ENCODE measurements at regions not wholly inside any gene's neighbourhood (a gene's known extent, or its start where the extent isn't known, plus 50 kb on each side); places are given as distances from the start of the nearest gene placed in this dataset.

DNA sequence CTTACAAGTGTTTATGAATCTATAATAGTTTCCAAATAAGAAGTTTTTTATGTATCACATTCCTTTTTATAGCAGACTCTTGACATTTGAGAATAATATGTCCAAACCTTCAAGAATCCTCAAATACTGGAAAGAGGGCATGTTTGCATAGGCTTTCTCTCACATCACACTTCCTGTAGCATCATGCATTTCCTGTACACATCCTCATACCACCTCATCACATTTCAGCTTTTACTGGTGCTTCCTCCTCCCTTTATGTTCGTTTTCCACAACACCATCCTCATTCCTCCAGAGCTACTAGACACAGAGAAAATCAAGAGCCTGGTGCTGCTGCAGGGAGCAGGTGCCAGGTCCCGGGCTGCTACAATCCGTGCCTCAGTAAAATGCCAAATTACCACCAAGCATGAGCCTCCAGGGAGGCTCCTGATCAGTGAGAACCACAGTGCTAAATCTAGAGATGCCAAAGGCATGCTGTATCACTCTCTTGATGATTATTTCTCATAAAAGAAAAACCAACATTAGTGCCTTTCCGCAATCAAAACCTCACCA is 137.7 kb upstream of the CYP1B1 start:
- intact Hi-C loops (cut with DNase I), result no loop called here
- no peak for DNase-seq (ENCODE audit: low spot score)

DNA sequence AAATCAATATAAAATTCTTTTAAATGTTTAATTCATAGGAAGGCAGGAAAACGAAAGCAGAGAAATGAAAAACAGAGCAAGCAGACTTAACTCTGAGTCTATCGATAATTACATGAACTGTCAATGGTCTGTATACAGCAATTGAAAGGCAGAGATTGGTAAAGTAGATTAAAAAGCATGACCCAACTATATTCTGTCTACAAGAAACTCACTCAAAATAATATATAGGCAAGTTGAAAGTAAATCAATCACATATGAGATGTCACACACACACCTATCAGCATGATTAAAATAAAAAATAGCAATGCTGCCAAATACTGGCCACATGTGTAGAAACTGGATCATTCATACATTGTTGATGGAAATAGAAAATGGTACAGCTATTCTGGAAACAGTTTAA is 136.4 kb upstream of the CYP1B1 start:
- no peak for DNase-seq (ENCODE audit: low spot score)
- intact Hi-C loops (cut with DNase I), result no loop called here

DNA sequence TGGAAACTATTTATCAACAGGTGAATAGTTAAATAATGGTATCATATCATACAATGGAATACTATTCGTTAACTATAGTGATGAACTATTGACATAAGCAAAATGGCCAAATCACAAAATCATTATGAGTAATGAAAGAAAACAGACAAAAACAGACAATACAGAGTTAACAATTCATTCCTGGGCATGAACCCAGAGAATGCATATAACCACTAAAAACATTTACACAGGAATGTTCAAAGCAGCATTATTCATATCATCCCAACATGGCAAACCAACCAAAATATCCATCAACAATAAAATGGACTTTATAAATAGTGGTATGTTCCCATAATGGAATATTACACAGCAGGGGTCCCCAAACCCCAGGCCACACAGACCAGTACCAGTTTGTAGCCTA is 131.2 kb upstream of the CYP1B1 start:
- intact Hi-C loops (cut with DNase I), result no loop called here
- DNase-seq (ENCODE audit: low spot score), result no peak

DNA sequence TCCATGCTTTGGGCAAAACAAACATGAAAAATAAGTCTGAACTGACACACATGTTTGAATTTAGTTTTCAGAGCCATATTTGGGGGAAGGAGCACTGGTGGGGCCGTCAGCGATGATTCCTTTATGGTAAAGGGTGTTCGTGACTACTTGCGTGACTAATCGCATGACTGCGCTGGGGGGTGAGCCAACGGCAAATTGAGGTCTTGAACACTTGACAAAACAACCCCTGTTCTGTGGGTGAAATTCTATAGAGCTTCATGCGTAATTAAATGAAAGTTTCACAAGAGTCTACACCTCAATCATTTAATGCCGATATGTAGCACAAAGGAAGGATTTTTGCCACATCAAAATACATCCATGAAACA is 127.5 kb upstream of the CYP1B1 start:
- intact Hi-C loops (cut with DNase I), result no loop called here
- DNase-seq (ENCODE audit: low spot score), result no peak

DNA sequence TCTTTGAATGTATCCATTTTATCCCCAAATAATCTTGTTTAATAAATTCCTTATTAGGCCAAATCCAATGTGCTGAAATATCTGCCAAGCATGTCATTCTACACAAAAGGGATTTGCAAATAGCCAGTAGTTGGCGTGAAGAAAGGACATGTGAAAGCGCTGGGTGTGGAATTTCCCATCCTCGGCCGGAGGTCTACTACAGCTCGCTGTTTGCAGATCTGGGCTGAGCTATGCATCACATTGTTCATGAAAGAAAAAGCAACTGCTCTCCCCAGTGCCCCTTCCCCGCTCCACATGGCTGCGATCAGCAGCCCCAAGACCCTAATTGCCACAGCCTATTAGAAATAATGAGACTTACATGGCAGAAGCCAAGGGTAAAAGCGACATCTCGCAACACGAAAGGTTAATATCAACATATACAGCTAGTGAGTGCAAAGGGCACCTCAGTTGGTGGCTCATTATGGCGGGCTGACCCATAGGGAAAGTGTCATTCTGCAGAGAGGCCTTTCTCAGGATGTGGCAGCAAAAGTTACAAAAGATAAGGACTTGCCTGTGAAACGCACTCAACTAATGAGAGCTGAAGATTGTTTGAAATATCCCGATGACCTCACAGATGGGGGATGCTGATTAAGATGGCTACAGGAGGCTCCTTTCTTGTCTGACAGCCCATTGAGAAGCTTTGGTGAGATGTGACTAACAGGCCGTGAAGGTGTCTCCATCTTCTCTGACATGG is 126.9 kb upstream of the CYP1B1 start:
- DNase-seq (ENCODE audit: low spot score), result no peak
- intact Hi-C loops (cut with DNase I), result no loop called here

DNA sequence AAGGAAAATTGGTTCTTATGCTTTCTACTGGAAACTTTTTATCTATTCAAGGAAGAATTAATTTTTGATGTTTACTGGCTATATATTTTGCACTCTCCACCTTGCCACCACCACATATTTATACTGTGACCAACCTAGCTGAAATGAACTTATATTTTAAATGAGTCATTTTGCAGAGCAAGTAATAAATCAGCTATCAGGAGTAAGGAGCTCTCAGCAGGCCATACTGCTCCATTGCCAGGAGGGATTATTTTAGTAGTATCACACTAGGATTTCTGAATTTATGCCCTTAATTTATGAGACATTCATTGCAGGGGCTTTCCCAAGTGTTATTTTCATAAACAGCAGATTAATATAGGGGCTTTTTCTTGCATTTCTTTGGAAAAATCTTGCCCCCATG is 125.8 kb upstream of the CYP1B1 start:
- intact Hi-C loops (cut with DNase I), result no loop called here
- DNase-seq (ENCODE audit: low spot score), result no peak

DNA sequence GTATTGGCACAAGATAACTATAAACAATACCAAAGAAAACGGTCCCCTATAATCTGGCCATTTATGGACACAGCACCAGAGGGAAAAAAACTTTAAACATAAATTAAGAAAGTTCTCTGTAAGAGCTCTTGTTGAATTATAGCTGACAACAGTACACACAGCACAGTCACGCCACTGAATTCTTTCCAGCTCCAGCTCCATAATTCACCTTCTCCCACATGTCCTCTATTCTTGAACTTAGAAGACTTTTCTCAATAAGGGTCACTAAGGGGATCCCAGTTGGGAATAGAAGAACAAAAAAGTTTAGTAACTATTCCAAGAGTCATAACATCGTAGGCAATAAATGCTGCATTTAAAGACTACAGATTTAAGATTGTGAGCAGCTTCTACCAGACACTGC is 124.6 kb upstream of the CYP1B1 start:
- intact Hi-C loops (cut with DNase I), result no loop called here
- no peak for DNase-seq (ENCODE audit: low spot score)

DNA sequence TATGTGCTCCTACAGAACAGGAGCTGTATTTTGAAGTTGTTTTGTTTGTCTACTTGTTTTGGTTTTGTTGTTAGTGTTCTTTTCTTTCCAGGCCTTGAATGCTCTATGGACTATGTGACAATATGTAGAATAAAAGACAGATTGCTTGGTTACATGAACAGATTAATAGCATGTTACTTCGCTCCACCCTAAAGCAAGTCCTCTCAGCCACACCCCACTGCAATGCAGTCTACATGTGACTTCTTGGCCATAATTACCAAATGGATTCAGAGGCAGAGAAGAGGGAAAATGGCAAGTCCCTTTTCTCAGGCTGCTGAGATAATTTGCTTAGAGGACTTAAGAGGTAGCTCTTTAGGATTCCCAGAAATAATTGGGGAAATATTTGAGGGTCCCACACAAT is 123.2 kb upstream of the CYP1B1 start:
- intact Hi-C loops (cut with DNase I), result no loop called here
- no peak for DNase-seq (ENCODE audit: low spot score)

DNA sequence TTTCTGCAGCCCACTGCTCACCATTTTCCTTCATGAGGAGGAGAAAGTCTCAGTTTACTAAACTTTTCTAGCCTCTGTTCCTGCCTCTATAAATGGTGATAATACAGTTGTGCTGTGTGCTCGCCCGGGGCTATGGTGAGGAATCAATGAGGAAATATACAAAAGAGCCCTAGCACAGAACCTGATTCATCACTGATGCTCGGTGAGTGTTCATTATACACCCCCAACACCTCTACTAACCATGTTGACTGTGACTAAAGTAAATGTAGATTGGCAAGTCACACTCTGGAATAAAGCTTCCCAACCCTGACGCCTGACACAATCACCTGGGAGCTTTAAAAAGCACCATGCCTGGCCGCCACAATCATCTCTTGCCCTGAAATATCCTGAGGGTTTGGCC is 118.8 kb upstream of the CYP1B1 start:
- no peak for DNase-seq (ENCODE audit: low spot score)
- intact Hi-C loops (cut with DNase I), result loop anchor here (5.0 kb wide), 1 partner anchor 38 kb away; no protein-coding TSS in a partner anchor

DNA sequence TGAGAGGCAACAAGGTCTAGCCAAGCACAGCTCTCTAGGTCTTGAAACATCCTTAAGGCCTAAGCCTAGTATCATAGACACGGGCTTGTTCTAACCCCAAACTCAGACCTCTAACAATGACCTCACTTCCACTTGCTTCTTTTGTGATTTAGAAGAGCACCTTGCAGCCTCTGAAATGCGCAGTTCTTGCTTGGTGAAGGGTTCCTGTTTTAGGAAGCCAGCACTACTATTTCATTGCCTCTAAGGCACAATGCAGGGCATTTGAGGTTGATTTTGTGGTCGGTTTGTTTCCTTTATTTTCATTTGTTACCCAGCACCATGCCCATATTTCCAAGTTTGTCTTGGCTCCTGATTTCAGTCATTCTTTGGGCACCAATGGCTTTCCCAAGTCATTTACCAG is 117.0 kb upstream of the CYP1B1 start:
- no peak for DNase-seq (ENCODE audit: low spot score)
- intact Hi-C loops (cut with DNase I), result loop anchor here (5.0 kb wide), 1 partner anchor 39 kb away; no protein-coding TSS in a partner anchor

DNA sequence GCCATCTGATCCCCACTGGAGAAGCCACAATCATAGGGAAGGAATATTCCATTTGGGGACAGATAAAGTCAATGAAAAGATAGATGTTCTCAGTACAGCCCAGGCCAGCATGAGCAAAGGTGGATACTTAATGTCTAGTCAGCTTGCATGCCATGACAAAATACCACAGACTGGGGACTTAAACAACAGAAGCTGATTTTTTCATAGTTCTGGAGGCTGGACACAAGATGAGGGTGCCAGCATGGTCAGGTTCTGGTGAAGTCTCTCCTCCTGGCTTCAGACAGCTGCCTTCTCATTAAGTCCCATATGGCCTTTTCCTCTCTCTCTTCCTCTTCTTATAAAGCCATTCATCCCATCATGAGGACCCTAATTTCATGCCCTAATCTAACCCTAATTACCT is 116.1 kb upstream of the CYP1B1 start:
- intact Hi-C loops (cut with DNase I), result loop anchor here (5.0 kb wide), 1 partner anchor 40 kb away; no protein-coding TSS in a partner anchor
- no peak for DNase-seq (ENCODE audit: low spot score)

DNA sequence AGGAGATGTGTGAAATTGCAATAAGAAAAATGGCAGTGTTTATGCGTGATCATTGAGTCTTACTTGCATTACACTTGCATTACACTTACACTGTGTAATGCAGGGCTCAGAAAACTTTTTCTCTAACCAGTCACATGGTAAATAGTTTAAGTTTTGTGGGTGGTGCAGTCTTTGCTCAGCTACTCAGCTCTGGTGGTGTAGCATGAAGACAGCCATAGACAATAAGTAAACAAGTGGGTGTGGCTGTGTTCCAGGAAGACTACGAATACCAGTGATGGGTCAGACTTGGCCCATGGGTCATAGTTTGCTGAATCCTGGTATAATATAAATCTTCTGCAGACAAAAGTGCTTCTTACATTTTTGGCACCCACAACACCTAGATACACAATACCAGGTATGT is 115.6 kb upstream of the CYP1B1 start:
- intact Hi-C loops (cut with DNase I), result loop anchor here (5.0 kb wide), 1 partner anchor 41 kb away; no protein-coding TSS in a partner anchor

DNA sequence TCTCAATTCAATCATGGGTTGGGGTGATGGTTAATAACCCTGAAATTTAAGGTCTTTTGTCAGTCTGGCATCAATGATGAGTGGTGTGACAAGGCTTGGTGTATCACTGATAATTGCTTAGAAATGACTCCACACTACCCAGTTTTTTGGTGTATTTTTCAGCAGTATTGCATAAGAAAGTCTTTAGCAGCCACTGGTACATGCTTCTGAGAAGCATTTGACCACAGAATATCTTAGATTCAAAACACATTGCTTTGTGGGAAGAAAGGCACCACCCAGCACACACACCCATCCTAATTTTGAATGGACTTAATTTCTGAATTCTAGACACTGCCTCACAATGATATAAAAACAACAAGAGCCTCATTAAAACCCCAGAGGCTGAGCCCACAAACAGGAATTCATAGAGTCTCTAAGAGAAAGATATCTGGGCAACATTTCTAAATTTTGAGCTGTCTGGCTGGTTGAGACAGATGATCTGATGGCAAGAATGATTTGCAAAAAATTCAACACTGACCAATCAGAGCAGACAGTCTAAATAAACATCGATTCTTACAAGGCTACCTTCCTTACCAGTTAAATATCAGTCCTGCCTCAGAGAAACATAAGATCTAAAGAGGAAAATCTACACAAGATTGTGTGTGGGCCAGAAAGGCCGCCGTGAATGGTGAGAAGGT is 114.7 kb upstream of the CYP1B1 start:
- no peak for DNase-seq (ENCODE audit: low spot score)
- intact Hi-C loops (cut with DNase I), result loop anchor here (5.0 kb wide), 1 partner anchor 42 kb away; no protein-coding TSS in a partner anchor

More for the DNA sequence above, 115.6 kb upstream of the CYP1B1 start:
- no peak for DNase-seq (ENCODE audit: low spot score)

DNA sequence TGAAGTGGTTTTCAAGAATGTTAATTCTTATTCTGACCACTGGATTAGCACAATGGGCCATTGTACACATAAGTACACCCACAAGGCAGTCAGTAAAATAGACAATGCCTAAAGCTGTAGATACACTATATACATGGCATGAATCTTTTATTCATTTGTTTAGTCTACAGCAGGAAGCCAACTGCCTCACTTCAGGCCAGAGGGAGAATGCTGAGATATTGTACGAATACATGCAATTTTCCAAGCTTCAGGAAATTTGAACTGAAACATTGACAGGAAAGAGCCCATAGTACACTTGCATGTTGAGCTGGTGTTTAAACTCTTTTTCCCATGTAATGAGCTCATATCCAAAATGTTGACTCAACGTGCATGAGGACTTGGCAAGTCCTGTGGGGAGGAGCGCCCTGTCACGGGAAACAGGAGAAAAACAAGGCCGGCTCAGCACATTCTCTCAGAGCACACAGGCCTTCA is 111.6 kb upstream of the CYP1B1 start:
- intact Hi-C loops (cut with DNase I), result loop anchor here (5.0 kb wide), 1 partner anchor 90 kb away; no protein-coding TSS in a partner anchor
- no peak for DNase-seq (ENCODE audit: low spot score)

DNA sequence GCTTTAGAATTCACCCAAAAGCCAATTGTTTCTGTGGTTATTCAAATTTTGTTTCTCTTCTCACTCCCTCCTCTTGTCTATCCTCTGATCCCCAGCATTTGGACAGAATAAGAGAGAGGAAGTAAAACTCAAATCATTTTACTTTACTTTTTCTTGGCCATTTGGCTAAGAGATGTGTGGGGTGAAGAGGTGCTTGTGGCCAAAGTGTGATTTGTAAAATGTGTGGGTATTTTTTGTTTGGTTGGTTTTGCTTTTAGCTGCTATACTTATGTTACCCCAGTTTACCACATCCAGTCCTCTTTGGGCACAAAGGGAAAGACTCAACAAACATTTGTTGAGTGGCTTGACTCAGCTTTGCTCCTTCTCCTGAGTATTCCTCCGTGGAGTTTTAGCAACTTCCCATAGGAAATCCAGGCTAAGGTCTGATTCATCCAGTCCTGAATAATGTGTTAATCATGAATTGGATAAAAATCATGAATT is 109.1 kb upstream of the CYP1B1 start:
- DNase-seq (ENCODE audit: low spot score), result no peak
- intact Hi-C loops (cut with DNase I), result loop anchor here (5.0 kb wide), 1 partner anchor 88 kb away; no protein-coding TSS in a partner anchor

DNA sequence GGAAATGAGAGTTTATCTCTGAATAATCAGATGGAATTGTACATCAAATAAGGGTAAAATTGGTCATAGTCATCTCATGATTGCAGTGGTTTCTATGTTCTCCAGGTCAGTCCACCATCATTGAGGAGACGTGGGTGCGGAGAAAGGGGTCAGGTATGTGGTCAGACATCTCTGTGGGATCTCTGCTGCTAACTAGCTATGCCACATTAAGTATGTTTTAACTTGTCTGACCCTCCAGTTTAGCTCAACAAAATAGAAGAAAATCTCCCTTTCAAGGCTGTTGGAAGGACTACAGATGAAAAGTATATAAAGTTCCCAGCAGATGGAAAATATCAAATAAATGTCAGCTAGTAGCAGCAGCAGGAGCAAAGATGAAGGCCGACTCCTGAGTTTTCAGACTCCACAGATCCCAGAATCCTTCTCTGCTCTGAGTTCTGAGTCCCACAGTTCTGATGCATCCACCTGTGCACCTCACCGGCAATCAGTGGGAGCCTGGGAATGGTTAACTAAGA is 106.6 kb upstream of the CYP1B1 start:
- DNase-seq (ENCODE audit: low spot score), result no peak
- intact Hi-C loops (cut with DNase I), result no loop called here

DNA sequence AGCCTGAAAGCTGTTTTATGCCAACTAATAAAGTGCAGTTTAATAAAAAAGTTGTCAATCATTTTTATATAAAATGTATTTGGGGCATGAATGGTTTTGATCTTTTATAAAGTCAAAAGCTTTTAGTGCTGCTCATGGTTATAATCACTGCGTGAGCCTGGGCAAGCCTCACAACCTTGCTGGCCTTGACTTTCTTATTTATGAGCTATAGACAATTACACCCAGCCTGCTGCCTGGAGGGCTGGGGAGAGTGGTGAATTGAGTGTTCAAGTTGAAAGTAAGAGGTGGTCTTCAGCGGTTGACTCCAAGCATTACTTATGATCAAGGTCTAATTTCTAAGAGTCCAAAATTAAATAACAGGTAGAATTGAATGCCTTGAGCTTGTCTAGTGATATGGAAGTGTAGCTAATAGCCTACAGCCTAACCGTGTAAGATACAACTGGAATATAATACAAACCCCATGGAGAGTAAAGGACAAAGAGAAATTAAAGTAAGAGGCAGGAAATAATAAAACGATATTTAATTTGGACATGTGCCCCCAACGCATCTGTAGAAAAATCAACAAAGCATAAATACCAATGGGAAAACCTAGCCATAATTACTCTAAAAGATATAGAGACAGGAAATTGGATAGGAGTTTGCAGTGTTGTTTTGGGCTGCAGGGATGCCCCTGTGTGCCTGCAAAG is 106.0 kb upstream of the CYP1B1 start:
- intact Hi-C loops (cut with DNase I), result no loop called here
- DNase-seq (ENCODE audit: low spot score), result no peak

DNA sequence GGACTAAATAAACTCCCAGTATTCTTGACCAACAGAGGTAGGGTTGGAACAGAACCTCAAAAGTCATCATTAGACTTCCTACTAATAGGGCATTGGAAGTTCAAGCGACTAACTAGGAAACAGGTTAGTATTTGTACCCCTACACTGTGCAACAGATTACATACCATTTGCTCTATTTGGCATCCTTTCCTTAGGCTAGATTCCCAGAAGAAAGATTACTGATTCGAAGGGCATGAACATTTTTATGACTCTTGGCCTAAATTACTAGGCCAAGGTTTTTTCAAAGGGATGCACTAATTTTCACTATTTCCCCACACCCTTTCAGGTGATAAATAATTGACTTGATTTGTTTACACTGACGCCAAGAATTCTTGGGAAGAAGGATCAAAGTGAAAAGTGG is 104.8 kb upstream of the CYP1B1 start:
- no peak for DNase-seq (ENCODE audit: low spot score)
- intact Hi-C loops (cut with DNase I), result no loop called here

DNA sequence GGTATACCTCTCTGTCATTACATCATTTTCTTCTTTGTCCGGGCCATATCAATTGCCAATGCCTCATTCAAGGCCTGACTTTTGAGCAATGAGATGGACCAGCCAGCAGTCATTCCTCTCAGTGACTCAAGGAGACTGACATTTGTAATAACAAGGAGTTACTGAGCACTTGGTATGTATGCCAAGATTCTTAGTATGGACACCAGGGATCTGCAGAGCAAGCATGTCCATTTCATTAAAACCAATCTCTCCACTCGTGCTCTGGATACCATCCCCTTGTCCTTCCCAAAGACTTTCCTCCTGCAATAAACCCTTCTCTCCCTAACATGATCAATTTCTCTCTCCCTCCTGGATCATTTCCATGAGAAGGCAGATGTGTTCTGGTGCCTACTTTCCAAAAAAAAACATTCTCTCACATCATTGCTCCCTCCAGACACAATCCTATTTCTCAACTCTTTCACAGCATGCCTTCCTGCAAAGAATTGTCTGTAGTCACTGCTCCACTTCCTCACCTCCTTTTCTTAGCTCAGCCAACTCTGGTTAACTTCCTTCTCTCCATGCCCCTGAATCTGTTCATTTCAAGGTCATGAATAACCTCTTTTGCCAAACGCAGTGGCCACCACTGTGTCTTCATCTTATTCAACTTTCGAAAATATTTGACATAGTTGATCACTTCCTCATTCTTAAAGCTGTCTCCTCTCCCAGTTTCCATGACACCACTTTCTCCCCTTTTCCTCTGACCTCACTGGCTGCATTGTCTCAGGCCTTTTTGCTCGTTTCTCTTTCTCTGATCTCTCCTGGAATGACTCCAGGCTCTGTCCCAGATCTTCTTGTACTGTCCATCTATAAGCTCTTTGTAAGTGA is 102.8 kb upstream of the CYP1B1 start:
- intact Hi-C loops (cut with DNase I), result loop anchor here (5.0 kb wide), 1 partner anchor 101 kb away; the partner anchor contains the start of gene CYP1B1

More for the DNA sequence above, 102.8 kb upstream of the CYP1B1 start:
- no peak for DNase-seq (ENCODE audit: low spot score)
